ENCODE measurements at regions not wholly inside any gene's neighbourhood (a gene's known extent, or its start where the extent isn't known, plus 50 kb on each side); places are given as distances from the start of the nearest gene placed in this dataset.

DNA sequence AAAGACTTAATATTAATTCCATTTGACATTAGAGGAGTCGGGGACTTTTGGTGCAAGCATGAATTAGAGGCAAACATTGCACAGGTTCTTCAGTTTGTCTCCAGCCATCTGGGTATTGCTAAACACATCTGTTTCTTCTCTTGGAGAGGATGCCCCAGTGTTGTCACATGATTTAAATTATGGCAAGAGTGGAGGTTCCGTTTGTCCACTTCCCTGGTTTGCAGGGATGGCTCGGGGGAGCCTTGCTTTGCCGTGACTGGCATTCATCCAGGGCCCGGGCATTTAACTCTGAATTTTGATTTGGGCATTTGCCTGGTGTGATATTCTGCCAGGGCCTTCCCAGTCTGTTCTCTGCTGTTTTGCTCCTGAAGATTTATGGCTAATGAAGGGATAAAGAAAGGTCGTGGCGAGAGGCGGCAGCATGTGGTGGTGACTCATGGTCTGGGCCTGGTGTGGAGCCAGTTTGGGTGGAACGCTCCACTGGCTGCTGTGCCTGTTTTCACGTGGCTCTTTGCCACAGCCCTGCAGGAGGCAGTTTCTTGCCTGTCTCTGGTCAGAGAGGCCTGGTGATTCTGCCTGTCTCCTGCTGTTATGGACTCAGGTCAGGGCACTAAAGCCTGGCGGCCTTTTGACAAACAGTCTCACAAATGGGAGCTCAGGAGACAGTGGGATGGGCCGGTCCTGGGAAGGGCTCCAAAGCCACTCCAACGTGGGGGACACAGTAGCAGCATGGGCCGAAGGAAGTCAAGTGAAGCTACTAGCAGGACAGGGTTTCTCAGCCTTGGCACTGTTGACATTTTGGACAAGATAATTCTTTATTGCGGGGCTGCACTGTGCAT lies 99.4 kb upstream of the PGRMC2 start:
- Histone ChIP-seq H3K9me3 (ENCODE audit: control insufficient read depth, insufficient read depth, low read depth, low read length) (no peaks in the 10 kb centered on the region), H3K4me1 (ENCODE audit: control insufficient read depth, insufficient read depth, low read length) (peaks cover 24% of the 10 kb centered on the region), H3K36me3 (ENCODE audit: control insufficient read depth, insufficient read depth, low read length) (no peaks in the 10 kb centered on the region), H3K27ac (ENCODE audit: low read length) (peak overlapping the region; percentile 74), H3K27me3 (ENCODE audit: control insufficient read depth, insufficient read depth, low read length) (no peaks in the 10 kb centered on the region), H3K4me3 (ENCODE audit: low read depth in 2 of 2, low read length in 2 of 2) (peak overlapping the region in 1 of 2 experiments; percentile 24; a peak in 1 of 4 replicates)
- CTCF ChIA-PET = interaction anchor here (0.6 kb wide), 1 partner anchor 385 kb away, joined by 4 read pairs; no protein-coding TSS in a partner anchor
- BruUV-seq (replicated peaks) = no TSS peak
- intact Hi-C loops (cut with micrococcal nuclease; ENCODE audit: unreplicated experiment) = no loop called here
- peak; percentile 93 for ATAC-seq
- POLR2A ChIA-PET = no interaction called here
- in situ Hi-C loops (cut with HindIII; ENCODE audit: low pct_unique_long_range_greater_than_20kb, low sequenced_read_pairs) = no loop called here
- TF ChIP-seq TCF7L2 (IDR thresholded peaks at IDR 0.05; ENCODE audit: low read depth, low read length) (peak; percentile 60; the same call in 1 of the 2 replicates), CTCF (IDR thresholded peaks at IDR 0.05) (no peak)
- DNase-seq (ENCODE audit: low read depth, low spot score) = peak; percentile 54

DNA sequence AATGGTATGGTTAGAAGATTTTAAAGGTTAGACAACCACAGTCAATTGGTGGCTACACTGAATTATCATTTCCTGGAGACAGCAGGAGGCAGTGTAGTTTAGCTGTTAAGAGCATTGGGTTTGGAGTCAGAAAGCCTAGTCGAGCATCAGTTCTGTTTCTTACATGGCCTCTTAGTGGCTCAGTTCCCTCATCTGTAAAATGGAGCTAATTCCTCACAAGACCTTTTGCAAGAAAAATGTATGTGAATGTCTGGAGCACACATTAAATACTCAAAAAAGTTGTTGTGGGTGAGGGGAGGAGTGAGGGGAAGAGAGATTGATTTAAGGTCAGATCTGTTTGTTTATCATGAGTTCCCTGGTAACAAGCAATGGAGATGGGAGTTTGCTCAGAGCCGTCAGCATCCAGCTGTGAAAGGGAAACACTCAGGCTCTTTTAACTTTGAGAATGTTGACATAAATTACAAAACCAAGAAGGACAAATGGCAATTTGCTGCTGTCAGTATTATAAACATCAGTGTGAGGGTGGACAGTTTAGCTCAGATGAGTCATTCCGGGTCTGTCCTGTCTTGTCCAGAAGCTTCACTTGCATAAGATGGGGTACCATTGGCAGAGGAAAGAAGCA lies 98.2 kb upstream of the PGRMC2 start:
- H3K36me3 ChIP-seq (ENCODE audit: control insufficient read depth, insufficient read depth, low read length) = no peaks in the 10 kb centered on the region

More for the DNA sequence above, 98.2 kb upstream of the PGRMC2 start:
- in situ Hi-C loops (cut with HindIII; ENCODE audit: low pct_unique_long_range_greater_than_20kb, low sequenced_read_pairs) = no loop called here
- H3K4me1 ChIP-seq (ENCODE audit: control insufficient read depth, insufficient read depth, low read length) = peaks cover 24% of the 10 kb centered on the region
- no peak for TF ChIP-seq TCF7L2 (IDR thresholded peaks at IDR 0.05; ENCODE audit: low read depth, low read length)
- TF ChIP-seq SIN3A (IDR thresholded peaks at IDR 0.05; ENCODE audit: borderline replicate concordance, insufficient read depth, low read depth, low read length) = no peak
- TF ChIP-seq POLR2AphosphoS5 (IDR thresholded peaks at IDR 0.05; ENCODE audit: low read depth, low read length) = no peak
- TF ChIP-seq, protein P1, sequence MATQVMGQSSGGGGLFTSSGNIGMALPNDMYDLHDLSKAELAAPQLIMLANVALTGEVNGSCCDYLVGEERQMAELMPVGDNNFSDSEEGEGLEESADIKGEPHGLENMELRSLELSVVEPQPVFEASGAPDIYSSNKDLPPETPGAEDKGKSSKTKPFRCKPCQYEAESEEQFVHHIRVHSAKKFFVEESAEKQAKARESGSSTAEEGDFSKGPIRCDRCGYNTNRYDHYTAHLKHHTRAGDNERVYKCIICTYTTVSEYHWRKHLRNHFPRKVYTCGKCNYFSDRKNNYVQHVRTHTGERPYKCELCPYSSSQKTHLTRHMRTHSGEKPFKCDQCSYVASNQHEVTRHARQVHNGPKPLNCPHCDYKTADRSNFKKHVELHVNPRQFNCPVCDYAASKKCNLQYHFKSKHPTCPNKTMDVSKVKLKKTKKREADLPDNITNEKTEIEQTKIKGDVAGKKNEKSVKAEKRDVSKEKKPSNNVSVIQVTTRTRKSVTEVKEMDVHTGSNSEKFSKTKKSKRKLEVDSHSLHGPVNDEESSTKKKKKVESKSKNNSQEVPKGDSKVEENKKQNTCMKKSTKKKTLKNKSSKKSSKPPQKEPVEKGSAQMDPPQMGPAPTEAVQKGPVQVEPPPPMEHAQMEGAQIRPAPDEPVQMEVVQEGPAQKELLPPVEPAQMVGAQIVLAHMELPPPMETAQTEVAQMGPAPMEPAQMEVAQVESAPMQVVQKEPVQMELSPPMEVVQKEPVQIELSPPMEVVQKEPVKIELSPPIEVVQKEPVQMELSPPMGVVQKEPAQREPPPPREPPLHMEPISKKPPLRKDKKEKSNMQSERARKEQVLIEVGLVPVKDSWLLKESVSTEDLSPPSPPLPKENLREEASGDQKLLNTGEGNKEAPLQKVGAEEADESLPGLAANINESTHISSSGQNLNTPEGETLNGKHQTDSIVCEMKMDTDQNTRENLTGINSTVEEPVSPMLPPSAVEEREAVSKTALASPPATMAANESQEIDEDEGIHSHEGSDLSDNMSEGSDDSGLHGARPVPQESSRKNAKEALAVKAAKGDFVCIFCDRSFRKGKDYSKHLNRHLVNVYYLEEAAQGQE (IDR thresholded peaks at IDR 0.05; ENCODE audit: insufficient read depth in 1 of 2, low read depth in 2 of 2, low read length in 1 of 2) = no peak
- TF ChIP-seq CTCF (IDR thresholded peaks at IDR 0.05) = peak; percentile 23; the same call in 1 of the 2 replicates
- intact Hi-C loops (cut with micrococcal nuclease; ENCODE audit: unreplicated experiment) = no loop called here
- no peak for DNase-seq (ENCODE audit: low read depth, low spot score)
- no peak for ATAC-seq
- no peaks in the 10 kb centered on the region for H3K27me3 ChIP-seq (ENCODE audit: control insufficient read depth, insufficient read depth, low read length)
- ChIA-PET CTCF (no interaction called here), POLR2A (no interaction called here)
- no peaks in the 10 kb centered on the region for H3K9me3 ChIP-seq (ENCODE audit: control insufficient read depth, insufficient read depth, low read depth, low read length)
- H3K27ac ChIP-seq (ENCODE audit: low read length) = peak overlapping the region; percentile 74
- BruUV-seq (replicated peaks) = no TSS peak
- H3K4me3 ChIP-seq (ENCODE audit: low read depth in 2 of 2, low read length in 2 of 2) = no peak overlapping the region
